Endothelial cell of umbilical vein (primary cell): ENCODE measurements at regions not wholly inside any gene's neighbourhood (a gene's known extent, or its start where the extent isn't known, plus 50 kb on each side); places are given as distances from the start of the nearest gene placed in this dataset.

Source experiments
- CTCF ChIP-seq, 2 donors: IDR thresholded peaks; 1 replicate in 1 of 2; 2 replicates in 1 of 2; pipeline ENCODE4 v1.5.1; 2011; ENCODE audit warnings: low read length in 2 of 2, mild to moderate bottlenecking in 2 of 2, moderate library complexity in 2 of 2, control low read depth in 1 of 2, inconsistent platforms in 1 of 2, low read depth in 1 of 2; ENCODE audit not compliant: insufficient read depth in 1 of 2; ENCODE audit errors: extremely low read depth in 1 of 2
- EZH2 ChIP-seq: IDR thresholded peaks from 2 replicates; pipeline ENCODE4 v1.6.1; 2012; ENCODE audit warnings: borderline replicate concordance, low read depth, mild to moderate bottlenecking, moderate library complexity, low read length, inconsistent platforms; ENCODE audit not compliant: severe bottlenecking
- FOS ChIP-seq: IDR thresholded peaks from 2 replicates; pipeline ENCODE4 v1.6.1; 2011; ENCODE audit warnings: mild to moderate bottlenecking, low read length, moderate library complexity, borderline replicate concordance; ENCODE audit not compliant: insufficient read depth
- GATA2 ChIP-seq: IDR thresholded peaks from 2 replicates; pipeline ENCODE4 v1.7.0; 2011; ENCODE audit warnings: low read depth, mild to moderate bottlenecking, moderate library complexity, mixed read lengths, low read length; ENCODE audit not compliant: insufficient read length, insufficient read depth
- JUN ChIP-seq: IDR thresholded peaks from 2 replicates; pipeline ENCODE4 v1.6.1; 2011; ENCODE audit warnings: borderline replicate concordance, low read depth; ENCODE audit not compliant: insufficient read length, insufficient read depth
- MAX ChIP-seq: IDR thresholded peaks from 2 replicates; pipeline ENCODE4 v1.6.1; 2011; ENCODE audit not compliant: insufficient read depth, insufficient read length
- MYC ChIP-seq: IDR thresholded peaks from one replicate; pipeline ENCODE4 v1.6.1; 2011; ENCODE audit warnings: mild to moderate bottlenecking, low read depth, low read length
- POLR2A ChIP-seq: IDR thresholded peaks from 2 replicates; pipeline ENCODE4 v1.6.1; 2012; ENCODE audit warnings: low read depth, mild to moderate bottlenecking, control low read depth, low read length
- POLR2AphosphoS5 ChIP-seq: IDR thresholded peaks from 2 replicates; pipeline ENCODE4 v1.6.1; 2012; ENCODE audit warnings: low read depth, mild to moderate bottlenecking, control low read depth, low read length, moderate library complexity; ENCODE audit not compliant: insufficient read depth

- TF ChIP-seq EZH2 (no peak), CTCF (IDR thresholded peaks at IDR 0.05; ENCODE audit: extremely low read depth in 1 of 2, insufficient read depth in 1 of 2, low read depth in 1 of 2, low read length in 2 of 2) (no peak), POLR2A (no peak), POLR2AphosphoS5 (no peak), MYC (no peak), MAX (no peak), JUN (no peak), FOS (no peak), GATA2 (no peak)
These were observed 66.8 kb upstream of the SEC11C start for GRCh38 chr18:59072727-59073421.
